ENCODE measurements at regions not wholly inside any gene's neighbourhood (a gene's known extent, or its start where the extent isn't known, plus 50 kb on each side); places are given as distances from the start of the nearest gene placed in this dataset.

DNA sequence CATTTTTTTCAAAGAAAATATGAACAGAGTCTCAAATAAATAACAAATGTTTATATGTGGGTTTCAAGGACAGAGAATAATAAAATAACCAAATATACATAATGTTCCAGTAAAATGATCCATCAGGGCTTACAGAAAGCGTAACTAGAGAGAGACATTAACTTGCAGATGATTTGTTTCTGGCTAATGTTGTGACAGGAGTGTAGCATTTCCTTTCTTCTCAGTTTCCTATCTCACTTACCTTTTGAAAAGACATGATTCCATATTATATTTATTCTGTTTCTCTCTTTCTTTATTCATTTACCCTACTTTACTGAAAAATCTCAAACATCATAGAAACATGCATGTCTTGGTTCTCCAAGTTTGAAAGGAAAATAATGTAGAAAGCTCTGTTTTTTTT is 451.3 kb upstream of the CDH9 start:
- Histone ChIP-seq H3K36me3 (ENCODE audit: control insufficient read depth in 2 of 3, insufficient read depth in 3 of 3, low read length in 3 of 3) (no peaks in the 10 kb centered on the region), H3K4me1 (ENCODE audit: control insufficient read depth in 2 of 3, insufficient read depth in 2 of 3, low read depth in 1 of 3, low read length in 3 of 3) (no peaks in the 10 kb centered on the region), H3K4me3 (ENCODE audit: low read length in 3 of 3) (no peak overlapping the region), H3K27me3 (ENCODE audit: control insufficient read depth, insufficient read depth, low read length) (no peaks in the 10 kb centered on the region), H3K9ac (ENCODE audit: low read length in 3 of 3) (no peak overlapping the region), H3K27ac (ENCODE audit: low read depth in 2 of 2, low read length in 2 of 2) (no peak overlapping the region), H3K9me3 (ENCODE audit: control insufficient read depth in 2 of 3, insufficient read depth in 1 of 3, low read length in 3 of 3) (no peaks in the 10 kb centered on the region)
- FAIRE-seq (no peak), DNase-seq (no peak)
- TF ChIP-seq, protein P1, sequence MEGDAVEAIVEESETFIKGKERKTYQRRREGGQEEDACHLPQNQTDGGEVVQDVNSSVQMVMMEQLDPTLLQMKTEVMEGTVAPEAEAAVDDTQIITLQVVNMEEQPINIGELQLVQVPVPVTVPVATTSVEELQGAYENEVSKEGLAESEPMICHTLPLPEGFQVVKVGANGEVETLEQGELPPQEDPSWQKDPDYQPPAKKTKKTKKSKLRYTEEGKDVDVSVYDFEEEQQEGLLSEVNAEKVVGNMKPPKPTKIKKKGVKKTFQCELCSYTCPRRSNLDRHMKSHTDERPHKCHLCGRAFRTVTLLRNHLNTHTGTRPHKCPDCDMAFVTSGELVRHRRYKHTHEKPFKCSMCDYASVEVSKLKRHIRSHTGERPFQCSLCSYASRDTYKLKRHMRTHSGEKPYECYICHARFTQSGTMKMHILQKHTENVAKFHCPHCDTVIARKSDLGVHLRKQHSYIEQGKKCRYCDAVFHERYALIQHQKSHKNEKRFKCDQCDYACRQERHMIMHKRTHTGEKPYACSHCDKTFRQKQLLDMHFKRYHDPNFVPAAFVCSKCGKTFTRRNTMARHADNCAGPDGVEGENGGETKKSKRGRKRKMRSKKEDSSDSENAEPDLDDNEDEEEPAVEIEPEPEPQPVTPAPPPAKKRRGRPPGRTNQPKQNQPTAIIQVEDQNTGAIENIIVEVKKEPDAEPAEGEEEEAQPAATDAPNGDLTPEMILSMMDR (IDR thresholded peaks at IDR 0.05; ENCODE audit: borderline replicate concordance, extremely low read depth, insufficient read depth), result no peak
- intact Hi-C loops (cut with DNase I), result no loop called here

DNA sequence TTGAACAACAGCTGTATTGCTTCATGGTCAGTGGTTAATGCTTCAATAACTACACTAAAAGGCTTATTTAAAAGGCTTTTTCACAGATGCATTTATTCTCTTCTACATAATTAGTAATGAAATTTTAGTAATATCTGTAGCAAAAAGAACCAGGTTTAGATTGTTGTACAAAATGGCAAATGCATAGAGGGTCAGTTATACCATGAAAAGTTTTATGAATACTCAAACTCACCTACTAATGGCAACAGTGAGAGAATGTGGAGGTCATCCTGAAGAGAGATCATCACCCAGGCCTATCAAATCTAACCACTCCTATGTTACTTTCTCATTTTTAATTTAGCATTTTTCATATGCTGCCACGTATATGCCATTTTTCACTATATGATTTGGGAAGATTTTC is 444.3 kb upstream of the CDH9 start:
- H3K36me3 ChIP-seq (ENCODE audit: control insufficient read depth in 2 of 3, insufficient read depth in 3 of 3, low read length in 3 of 3), result no peaks in the 10 kb centered on the region
- H3K27me3 ChIP-seq (ENCODE audit: control insufficient read depth, insufficient read depth, low read length), result no peaks in the 10 kb centered on the region
- H3K9me3 ChIP-seq (ENCODE audit: control insufficient read depth in 2 of 3, insufficient read depth in 1 of 3, low read length in 3 of 3), result no peaks in the 10 kb centered on the region
- H3K4me1 ChIP-seq (ENCODE audit: control insufficient read depth in 2 of 3, insufficient read depth in 2 of 3, low read depth in 1 of 3, low read length in 3 of 3), result no peaks in the 10 kb centered on the region
- H3K27ac ChIP-seq (ENCODE audit: low read depth in 2 of 2, low read length in 2 of 2), result no peak overlapping the region
- DNase-seq (no peak), FAIRE-seq (no peak)
- TF ChIP-seq, protein P1 (IDR thresholded peaks at IDR 0.05; ENCODE audit: borderline replicate concordance, extremely low read depth, insufficient read depth), result no peak
- intact Hi-C loops (cut with DNase I), result no loop called here
- no peak overlapping the region for H3K4me3 ChIP-seq (ENCODE audit: low read length in 3 of 3)
- H3K9ac ChIP-seq (ENCODE audit: low read length in 3 of 3), result no peak overlapping the region

DNA sequence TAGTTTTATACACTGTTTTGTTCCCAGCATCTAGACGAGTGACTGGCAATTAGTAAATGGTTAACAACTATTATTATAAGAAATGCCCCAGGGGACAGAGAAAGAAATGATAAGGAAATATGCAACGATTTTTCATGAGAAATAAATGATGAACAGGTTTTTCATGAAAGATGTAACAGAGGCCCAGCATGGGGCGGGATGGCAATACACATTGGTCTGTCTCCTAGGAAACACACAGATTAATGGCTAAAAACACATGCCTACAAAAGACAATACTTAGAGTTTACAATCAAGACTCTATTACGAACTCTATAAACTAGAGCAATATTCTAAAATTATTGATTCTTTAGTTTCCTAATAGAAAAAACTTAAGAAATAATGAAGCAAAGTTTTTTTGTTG is 441.5 kb upstream of the CDH9 start:
- intact Hi-C loops (cut with DNase I), result no loop called here
- Histone ChIP-seq H3K27me3 (ENCODE audit: control insufficient read depth, insufficient read depth, low read length) (no peaks in the 10 kb centered on the region), H3K9me3 (ENCODE audit: control insufficient read depth in 2 of 3, insufficient read depth in 1 of 3, low read length in 3 of 3) (peaks cover 0 to 12% (median 2%) of the 10 kb centered on the region in 3 donors), H3K36me3 (ENCODE audit: control insufficient read depth in 2 of 3, insufficient read depth in 3 of 3, low read length in 3 of 3) (no peaks in the 10 kb centered on the region), H3K4me1 (ENCODE audit: control insufficient read depth in 2 of 3, insufficient read depth in 2 of 3, low read depth in 1 of 3, low read length in 3 of 3) (no peaks in the 10 kb centered on the region), H3K4me3 (ENCODE audit: low read length in 3 of 3) (no peak overlapping the region), H3K27ac (ENCODE audit: low read depth in 2 of 2, low read length in 2 of 2) (no peak overlapping the region), H3K9ac (ENCODE audit: low read length in 3 of 3) (no peak overlapping the region)
- TF ChIP-seq, protein P1 (IDR thresholded peaks at IDR 0.05; ENCODE audit: borderline replicate concordance, extremely low read depth, insufficient read depth), result no peak
- DNase-seq (no peak), FAIRE-seq (no peak)

DNA sequence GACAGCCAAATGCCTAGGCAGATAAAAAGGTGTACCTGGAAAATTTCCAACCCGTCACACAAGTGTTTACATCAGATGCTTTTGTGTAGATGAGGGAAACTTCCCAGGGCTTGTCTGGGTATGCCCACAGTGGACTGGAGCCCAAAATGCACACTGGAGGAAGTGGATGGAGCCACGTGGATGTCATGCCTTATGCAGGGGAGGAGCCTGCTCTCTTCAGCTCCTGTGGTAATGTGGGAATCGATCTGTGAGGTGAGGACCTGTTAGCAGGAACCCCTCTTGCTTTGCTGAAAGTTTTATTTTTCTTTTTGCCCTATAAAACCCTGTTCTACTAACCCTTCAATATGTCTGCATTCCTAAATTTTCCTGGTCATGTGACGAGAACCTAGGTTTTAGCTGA is 439.2 kb upstream of the CDH9 start:
- DNase-seq (no peak), FAIRE-seq (no peak)
- TF ChIP-seq, protein P1 (IDR thresholded peaks at IDR 0.05; ENCODE audit: borderline replicate concordance, extremely low read depth, insufficient read depth), result no peak
- H3K9me3 ChIP-seq (ENCODE audit: control insufficient read depth in 2 of 3, insufficient read depth in 1 of 3, low read length in 3 of 3), result peaks cover 0 to 15% (median 2%) of the 10 kb centered on the region in 3 donors
- H3K27me3 ChIP-seq (ENCODE audit: control insufficient read depth, insufficient read depth, low read length), result no peaks in the 10 kb centered on the region
- intact Hi-C loops (cut with DNase I), result no loop called here
- H3K4me1 ChIP-seq (ENCODE audit: control insufficient read depth in 2 of 3, insufficient read depth in 2 of 3, low read depth in 1 of 3, low read length in 3 of 3), result no peaks in the 10 kb centered on the region
- H3K9ac ChIP-seq (ENCODE audit: low read length in 3 of 3), result no peak overlapping the region
- H3K4me3 ChIP-seq (ENCODE audit: low read length in 3 of 3), result no peak overlapping the region
- H3K36me3 ChIP-seq (ENCODE audit: control insufficient read depth in 2 of 3, insufficient read depth in 3 of 3, low read length in 3 of 3), result no peaks in the 10 kb centered on the region
- H3K27ac ChIP-seq (ENCODE audit: low read depth in 2 of 2, low read length in 2 of 2), result no peak overlapping the region
